NCI-H2081 treated with DMSO at 0.1 percent for 48 hours (cell line): ENCODE measurements at regions not wholly inside any gene's neighbourhood (a gene's known extent, or its start where the extent isn't known, plus 50 kb on each side); places are given as distances from the start of the nearest gene placed in this dataset.

Experiments used
- DNase-seq: peaks from one replicate; lab custom pipeline; 2025; lab: John Stamatoyannopoulos, UW

DNA sequence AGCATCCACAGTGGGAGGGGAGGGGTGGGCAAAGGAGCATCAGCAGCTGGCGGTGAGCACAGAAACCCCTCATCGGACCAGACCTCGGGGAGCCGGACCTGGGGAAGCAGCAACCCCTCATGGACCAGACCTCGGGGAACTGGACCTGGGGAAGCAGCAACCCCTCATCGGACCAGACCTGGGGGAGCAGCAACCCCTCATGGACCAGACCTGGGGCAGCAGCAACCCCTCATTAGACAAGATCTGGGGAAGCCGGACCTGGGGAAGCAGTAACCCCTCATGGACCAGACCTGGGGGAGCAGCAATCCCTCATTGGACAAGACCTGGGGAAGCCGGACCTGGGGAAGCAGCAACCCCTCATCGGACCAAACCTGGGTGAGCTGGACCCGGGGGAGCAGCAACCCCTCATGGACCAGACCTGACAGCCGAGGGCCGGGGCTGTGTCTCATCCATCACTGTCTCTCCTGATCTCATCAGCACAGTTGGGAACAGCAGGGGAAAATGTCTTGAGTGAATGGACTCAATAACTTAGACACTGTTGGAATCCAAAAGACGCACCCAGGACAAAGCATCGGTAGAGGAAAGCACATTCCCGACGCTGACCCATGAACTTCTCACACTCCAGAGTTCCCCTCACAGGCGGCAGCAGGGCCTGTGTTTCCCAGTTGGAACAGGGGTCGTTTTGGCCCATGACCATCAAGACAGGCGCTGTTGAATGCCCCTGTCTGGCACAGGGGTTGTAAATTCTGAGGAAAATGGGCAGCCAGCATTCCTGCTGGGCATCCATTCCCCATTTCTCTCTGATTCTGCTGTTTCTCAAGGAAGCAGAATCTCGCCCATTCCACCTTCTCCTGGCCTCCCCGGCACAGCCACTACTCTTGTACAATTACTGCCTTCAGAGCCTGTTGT is 1494.6 kb downstream of the TBC1D22A start:
- DNase-seq, result no peak

- no peak for DNase-seq
These were observed 1493.7 kb downstream of the TBC1D22A start for GRCh38 chr22:48256041-48256739.

DNA sequence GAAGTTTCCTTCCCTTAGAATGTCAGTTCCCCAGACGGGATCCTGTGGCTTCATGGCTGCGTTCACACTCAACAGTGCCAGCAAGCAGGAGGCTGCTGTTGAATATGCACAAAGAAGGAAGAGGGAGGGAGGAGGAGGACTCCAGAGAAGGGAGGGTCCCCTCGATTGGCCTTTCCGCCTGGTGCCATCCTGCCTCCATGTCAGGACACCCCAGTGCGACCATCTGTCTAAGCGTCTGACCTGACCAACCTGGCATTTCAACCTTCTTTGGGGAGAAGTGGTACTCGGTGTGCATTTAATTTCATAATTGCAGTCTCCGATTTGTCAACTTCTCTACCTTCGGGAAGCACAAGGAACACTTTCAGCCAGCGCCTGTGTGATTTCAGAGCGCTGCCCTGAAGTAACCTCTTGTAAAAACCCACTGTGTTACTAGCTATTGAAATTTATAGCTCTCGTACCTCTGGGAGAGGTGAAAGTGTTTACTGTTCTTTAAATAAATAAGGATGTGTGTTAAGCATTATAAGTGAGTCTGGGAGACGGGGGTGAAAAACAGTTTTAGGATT is 1491.9 kb downstream of the TBC1D22A start:
- DNase-seq, result no peak

- no peak for DNase-seq
These were observed 1491.1 kb downstream of the TBC1D22A start for GRCh38 chr22:48253573-48253972.

- DNase-seq, result no peak
These were observed 1490.7 kb downstream of the TBC1D22A start for GRCh38 chr22:48253136-48253535.

- no peak for DNase-seq
These were observed 1489.2 kb downstream of the TBC1D22A start for GRCh38 chr22:48251629-48252028.

DNA sequence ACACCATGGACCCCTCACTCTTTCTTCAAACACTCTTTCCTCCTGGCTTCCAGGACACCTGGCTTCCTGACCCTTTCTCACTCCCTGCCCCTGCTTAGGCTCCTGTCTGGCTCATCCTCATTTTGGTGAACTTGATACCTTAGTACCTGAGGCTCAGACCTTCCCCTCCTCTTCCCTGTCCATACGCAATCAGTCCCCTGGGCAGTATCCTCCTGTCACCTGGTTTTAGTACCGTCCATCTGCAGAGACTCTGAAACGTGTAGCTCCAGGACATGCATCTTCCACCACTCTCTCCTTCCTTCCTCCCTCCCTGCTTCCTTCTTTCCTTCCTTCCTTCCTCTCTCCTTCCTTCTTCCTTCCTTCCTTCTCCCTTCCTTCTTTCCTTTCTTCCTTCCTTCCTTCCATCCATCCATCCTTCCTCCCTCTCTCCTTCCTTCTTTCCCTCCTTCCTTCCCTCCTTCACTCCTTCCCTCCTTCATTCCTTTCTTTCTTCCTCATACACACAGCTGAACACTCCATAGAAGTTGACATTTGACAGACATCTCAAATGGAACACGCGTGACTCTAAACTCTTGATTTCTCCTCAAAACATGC is 1488.6 kb downstream of the TBC1D22A start:
- no peak for DNase-seq

DNA sequence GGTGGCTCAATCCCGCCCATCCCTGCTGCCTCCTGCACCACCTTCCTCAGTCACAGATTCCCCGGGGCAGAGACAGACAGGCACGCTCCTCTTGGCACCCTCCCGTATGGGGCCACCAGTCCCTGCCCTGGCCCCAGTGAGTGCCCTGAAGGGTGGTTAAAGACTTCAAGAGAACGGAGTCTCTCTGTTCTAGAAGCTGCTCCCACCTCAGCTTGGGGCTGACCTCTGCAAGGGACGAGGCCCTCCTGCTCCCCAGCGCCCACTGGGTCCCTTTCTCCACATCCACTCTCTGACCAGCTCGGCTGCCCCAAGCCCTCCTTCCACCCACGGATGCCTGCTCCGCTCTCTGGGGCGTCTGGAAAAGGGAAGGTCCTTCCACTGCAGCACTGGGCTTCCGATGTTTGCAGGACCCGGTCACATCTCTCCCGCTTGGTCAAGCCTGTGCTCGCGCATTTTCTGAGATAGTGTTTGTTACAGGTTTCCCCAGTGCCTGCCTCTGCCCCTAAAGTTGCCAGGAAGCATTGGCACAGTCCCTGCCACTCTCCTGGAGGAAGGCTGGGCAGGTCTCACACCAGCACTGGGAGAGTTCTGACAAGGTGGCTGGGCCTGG is 1487.9 kb downstream of the TBC1D22A start:
- no peak for DNase-seq

DNA sequence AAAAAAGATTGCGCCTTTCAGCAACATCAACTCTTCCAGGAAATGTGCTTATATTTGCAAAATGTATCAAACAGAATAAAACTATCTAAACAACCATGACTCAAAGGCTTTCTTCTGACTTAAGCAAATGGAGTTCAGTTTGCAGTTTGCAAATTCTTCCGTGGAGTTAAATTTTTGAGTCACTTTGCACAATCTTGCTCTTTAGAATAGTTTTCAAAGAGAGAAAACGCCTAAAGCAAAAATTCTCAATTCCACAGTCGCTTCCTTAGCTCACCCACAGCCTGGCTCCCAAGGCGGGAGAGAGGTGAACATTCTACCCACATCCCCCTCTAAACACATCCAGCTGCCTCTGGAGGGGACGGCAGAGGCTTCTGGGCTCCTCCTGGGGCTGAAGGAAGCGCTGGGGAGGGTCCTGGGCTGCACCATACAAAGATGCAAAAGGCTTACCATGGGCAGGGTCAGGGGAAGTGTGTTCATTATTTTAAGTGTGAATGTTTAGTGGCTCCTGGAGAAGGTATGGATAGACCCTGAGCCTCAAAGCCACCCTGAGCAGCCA is 1487.3 kb downstream of the TBC1D22A start:
- DNase-seq, result no peak

GRCh38 chr22:48248901-48249455 is 1486.5 kb downstream of the TBC1D22A start:
- no peak for DNase-seq

GRCh38 chr22:48247829-48248228 is 1485.4 kb downstream of the TBC1D22A start:
- no peak for DNase-seq

GRCh38 chr22:48245196-48245485 is 1482.7 kb downstream of the TBC1D22A start:
- DNase-seq, result no peak

- no peak for DNase-seq
These were observed 1482.1 kb downstream of the TBC1D22A start for GRCh38 chr22:48244388-48245195.

GRCh38 chr22:48242461-48242864 is 1480.0 kb downstream of the TBC1D22A start:
- no peak for DNase-seq

GRCh38 chr22:48241658-48242057 is 1479.2 kb downstream of the TBC1D22A start:
- no peak for DNase-seq

DNA sequence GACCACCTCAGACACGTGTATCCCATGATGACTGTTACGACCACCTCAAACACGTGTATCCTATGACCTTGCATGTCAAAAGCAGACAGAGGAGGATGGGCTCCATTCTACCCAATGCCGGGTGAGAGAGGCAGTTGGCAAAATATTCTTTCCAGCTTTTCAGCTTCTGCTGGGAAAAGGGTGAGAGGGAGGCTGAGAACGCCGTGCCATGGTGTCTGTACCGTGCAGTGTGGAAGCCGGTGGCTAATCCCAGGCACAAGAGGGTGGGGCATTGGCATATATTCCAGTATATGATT is 1478.4 kb downstream of the TBC1D22A start:
- no peak for DNase-seq

- DNase-seq, result no peak
These were observed 1477.9 kb downstream of the TBC1D22A start for GRCh38 chr22:48240148-48240934.

DNA sequence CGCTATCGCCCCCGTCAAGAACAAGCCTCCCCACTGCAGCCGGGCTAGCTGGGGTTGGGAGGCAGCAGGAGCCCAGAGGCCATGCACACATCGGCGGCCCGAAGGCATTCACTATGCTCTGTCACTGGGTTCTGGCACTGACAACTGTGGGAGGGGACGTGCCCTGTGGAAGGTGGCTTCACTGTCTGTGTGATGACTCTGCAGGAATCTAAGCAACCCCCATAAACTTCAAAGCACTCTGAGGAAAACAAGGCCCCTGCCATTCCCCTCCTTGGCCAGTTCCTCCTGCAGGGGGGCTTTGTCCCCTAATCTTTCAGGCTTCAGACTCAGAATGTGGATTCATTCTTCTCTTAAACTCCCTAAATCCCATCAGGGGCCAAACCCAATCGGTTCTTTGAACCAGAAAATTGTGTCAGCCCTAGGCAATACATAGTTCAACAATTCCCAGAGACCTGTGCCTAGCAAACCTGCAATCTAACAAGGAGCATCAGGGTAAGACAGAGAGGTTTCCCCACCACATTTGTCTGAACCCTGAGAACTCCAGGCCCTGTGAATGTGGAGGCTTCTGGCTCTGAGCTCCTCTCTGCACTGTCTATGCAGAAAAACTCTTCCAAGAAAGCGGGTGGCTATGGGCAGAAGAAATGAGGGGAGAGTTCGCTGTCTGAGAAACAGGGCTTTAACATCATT is 1477.2 kb downstream of the TBC1D22A start:
- DNase-seq, result no peak

- DNase-seq, result no peak
These were observed 1476.5 kb downstream of the TBC1D22A start for GRCh38 chr22:48238966-48239365.
